OCI-LY3 (cell line): ENCODE measurements at regions not wholly inside any gene's neighbourhood (a gene's known extent, or its start where the extent isn't known, plus 50 kb on each side); places are given as distances from the start of the nearest gene placed in this dataset.
A peak's percentile ranks its signal among the peaks of the same experiment; 100 is the strongest.

Source experiments
- H2AFZ ChIP-seq: fragments of 200-600, 300-600 bp; shearing (Covaris generic); 2 replicates; pipeline ENCODE4 v1.6.0; 2014; ENCODE audit warnings: antibody characterized with exemption, low read depth, low read length
- H3K27ac ChIP-seq: fragments of 200-600, 300-600 bp; sonication (generic); 2 replicates; pipeline ENCODE4 v1.5.1; 2014; ENCODE audit warnings: mild to moderate bottlenecking, low read length, moderate library complexity, mixed read lengths
- H3K27me3 ChIP-seq: fragments of 200-600, 300-600 bp; sonication (generic); 2 replicates; pipeline ENCODE4 v1.6.1; 2014; ENCODE audit warnings: low read depth, low read length, mixed read lengths
- H3K36me3 ChIP-seq: fragments of 200-600, 300-600 bp; sonication (generic); replicated peaks from 2 replicates; pipeline ENCODE3; 2014; ENCODE audit warnings: low read depth, low read length, mixed read lengths
- H3K4me1 ChIP-seq: fragments of 300-600, 200-600 bp; sonication (generic); 2 replicates; pipeline ENCODE4 v1.6.1; 2014; ENCODE audit warnings: low read length, mixed read lengths
- H3K4me2 ChIP-seq: fragments of 200-600, 300-600 bp; sonication (generic); 2 replicates; pipeline ENCODE4 v1.6.1; 2014; ENCODE audit warnings: low read length, mixed read lengths
- H3K4me3 ChIP-seq: fragments of 300-600, 200-600 bp; sonication (generic); 2 replicates; pipeline ENCODE4 v1.5.1; 2014; ENCODE audit warnings: antibody characterized with exemption, mild to moderate bottlenecking, low read length, moderate library complexity
- H3K79me2 ChIP-seq: fragments of 300-600, 200-600 bp; shearing (Covaris generic); 2 replicates; pipeline ENCODE4 v1.6.1; 2014; ENCODE audit warnings: mild to moderate bottlenecking, low read length, mixed read lengths
- H3K9ac ChIP-seq: fragments of 300-600, 200-600 bp; shearing (Covaris generic); 2 replicates; pipeline ENCODE4 v1.6.0; 2014; ENCODE audit warnings: mild to moderate bottlenecking, low read length, moderate library complexity
- H3K9me3 ChIP-seq: fragments of 200-600, 300-600 bp; shearing (Covaris generic); 2 replicates; pipeline ENCODE4 v1.6.1; 2014; ENCODE audit warnings: low read length, mixed read lengths; ENCODE audit not compliant: insufficient read depth
- H4K20me1 ChIP-seq: fragments of 200-600, 300-600 bp; sonication (generic); 2 replicates; pipeline ENCODE4 v1.6.1; 2016; ENCODE audit warnings: low read length, mixed read lengths; ENCODE audit not compliant: insufficient read depth
- CTCF ChIP-seq: fragments of 200-600, 300-600 bp; sonication (generic); IDR thresholded peaks from 2 replicates; pipeline ENCODE4 v1.5.1; 2014; ENCODE audit warnings: antibody characterized with exemption, low read length, low read depth
- EZH2phosphoT487 ChIP-seq: fragments of 200-600 bp; shearing (Covaris generic); IDR thresholded peaks from 2 replicates; pipeline ENCODE4 v1.6.1; 2018; ENCODE audit warnings: antibody characterized with exemption, mixed run types, low read depth

GRCh38 chr5:126354858-126355731 is 68.1 kb upstream of the GRAMD2B start:
- no peaks in the 10 kb centered on the region for H3K9me3 ChIP-seq
- peak overlapping the region; percentile 75 for H3K4me3 ChIP-seq
- no peaks in the 10 kb centered on the region for H4K20me1 ChIP-seq
- H3K79me2 ChIP-seq = no peaks in the 10 kb centered on the region
- H3K4me1 ChIP-seq = peaks cover 50% of the 10 kb centered on the region
- peak overlapping the region; percentile 74 for H3K4me2 ChIP-seq
- TF ChIP-seq EZH2phosphoT487 (no peak), CTCF (no peak)
- H3K36me3 ChIP-seq = no peaks in the 10 kb centered on the region
- peak overlapping the region; percentile 30 for H3K27ac ChIP-seq
- H3K9ac ChIP-seq = peak overlapping the region; percentile 45
- H2AFZ ChIP-seq = peak overlapping the region; percentile 93
- H3K27me3 ChIP-seq = no peaks in the 10 kb centered on the region

GRCh38 chr5:126355940-126356339 is 67.3 kb upstream of the GRAMD2B start:
- H4K20me1 ChIP-seq = no peaks in the 10 kb centered on the region
- no peaks in the 10 kb centered on the region for H3K79me2 ChIP-seq
- no peak for TF ChIP-seq EZH2phosphoT487
- no peak for TF ChIP-seq CTCF
- H3K36me3 ChIP-seq = no peaks in the 10 kb centered on the region
- H2AFZ ChIP-seq = peak overlapping the region; percentile 64; the same call in 1 of the 2 replicates
- H3K4me2 ChIP-seq = peak overlapping the region; percentile 74
- H3K27ac ChIP-seq = peak overlapping the region; percentile 30
- no peaks in the 10 kb centered on the region for H3K27me3 ChIP-seq
- peaks cover 58% of the 10 kb centered on the region for H3K4me1 ChIP-seq
- peak overlapping the region; percentile 36; the same call in 1 of the 2 replicates for H3K9ac ChIP-seq
- no peaks in the 10 kb centered on the region for H3K9me3 ChIP-seq
- peak overlapping the region; percentile 55 for H3K4me3 ChIP-seq

GRCh38 chr5:126357585-126358342 is 65.4 kb upstream of the GRAMD2B start:
- Histone ChIP-seq H3K9me3 (no peaks in the 10 kb centered on the region), H3K4me3 (no peak overlapping the region), H3K79me2 (no peaks in the 10 kb centered on the region), H3K9ac (no peak overlapping the region), H2AFZ (no peak overlapping the region), H4K20me1 (no peaks in the 10 kb centered on the region), H3K27ac (no peak overlapping the region), H3K27me3 (no peaks in the 10 kb centered on the region), H3K4me2 (peak overlapping the region; percentile 49), H3K4me1 (peaks cover 60% of the 10 kb centered on the region), H3K36me3 (no peaks in the 10 kb centered on the region)
- TF ChIP-seq CTCF = no peak
- TF ChIP-seq EZH2phosphoT487 = no peak

- Histone ChIP-seq H2AFZ (no peak overlapping the region), H3K79me2 (no peaks in the 10 kb centered on the region), H3K9ac (no peak overlapping the region), H3K9me3 (no peaks in the 10 kb centered on the region), H3K4me3 (no peak overlapping the region), H3K36me3 (no peaks in the 10 kb centered on the region), H4K20me1 (no peaks in the 10 kb centered on the region), H3K4me1 (peaks cover 61% of the 10 kb centered on the region), H3K4me2 (peak overlapping the region; percentile 49), H3K27me3 (no peaks in the 10 kb centered on the region), H3K27ac (no peak overlapping the region)
- TF ChIP-seq EZH2phosphoT487 = no peak
- TF ChIP-seq CTCF = no peak
These were observed 64.7 kb upstream of the GRAMD2B start for GRCh38 chr5:126358525-126358924.
